ENCODE measurements at regions not wholly inside any gene's neighbourhood (a gene's known extent, or its start where the extent isn't known, plus 50 kb on each side); places are given as distances from the start of the nearest gene placed in this dataset.

DNA sequence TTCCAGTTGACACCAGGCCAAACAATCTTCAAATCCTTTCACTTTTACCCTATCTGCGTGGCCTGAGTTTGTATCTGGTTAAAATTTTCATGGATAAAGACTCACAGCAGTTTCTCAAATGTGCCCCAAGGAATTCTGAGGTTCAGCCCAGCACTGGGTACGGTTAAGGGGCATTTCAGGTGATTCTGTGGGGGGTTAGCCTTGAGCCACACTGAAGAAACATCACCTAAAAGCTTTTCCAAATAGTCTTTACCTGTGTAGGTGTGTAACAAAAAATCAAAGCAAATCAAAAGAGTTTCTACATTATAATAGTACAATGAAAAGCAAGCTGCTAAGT is 83.8 kb upstream of the DNAJC1 start:
- TF ChIP-seq, protein P1, sequence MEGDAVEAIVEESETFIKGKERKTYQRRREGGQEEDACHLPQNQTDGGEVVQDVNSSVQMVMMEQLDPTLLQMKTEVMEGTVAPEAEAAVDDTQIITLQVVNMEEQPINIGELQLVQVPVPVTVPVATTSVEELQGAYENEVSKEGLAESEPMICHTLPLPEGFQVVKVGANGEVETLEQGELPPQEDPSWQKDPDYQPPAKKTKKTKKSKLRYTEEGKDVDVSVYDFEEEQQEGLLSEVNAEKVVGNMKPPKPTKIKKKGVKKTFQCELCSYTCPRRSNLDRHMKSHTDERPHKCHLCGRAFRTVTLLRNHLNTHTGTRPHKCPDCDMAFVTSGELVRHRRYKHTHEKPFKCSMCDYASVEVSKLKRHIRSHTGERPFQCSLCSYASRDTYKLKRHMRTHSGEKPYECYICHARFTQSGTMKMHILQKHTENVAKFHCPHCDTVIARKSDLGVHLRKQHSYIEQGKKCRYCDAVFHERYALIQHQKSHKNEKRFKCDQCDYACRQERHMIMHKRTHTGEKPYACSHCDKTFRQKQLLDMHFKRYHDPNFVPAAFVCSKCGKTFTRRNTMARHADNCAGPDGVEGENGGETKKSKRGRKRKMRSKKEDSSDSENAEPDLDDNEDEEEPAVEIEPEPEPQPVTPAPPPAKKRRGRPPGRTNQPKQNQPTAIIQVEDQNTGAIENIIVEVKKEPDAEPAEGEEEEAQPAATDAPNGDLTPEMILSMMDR (conservative IDR thresholded peaks at IDR 0.05; ENCODE audit: low read depth, low read length), result no peak
- TF ChIP-seq BHLHE40 (IDR thresholded peaks at IDR 0.05; ENCODE audit: low read depth, low read length) (no peak), POLR2A (IDR thresholded peaks at IDR 0.05; ENCODE audit: low read depth, low read length) (no peak), NFE2L2 (IDR thresholded peaks at IDR 0.05; ENCODE audit: low read depth, low read length) (no peak), MXI1 (IDR thresholded peaks at IDR 0.05; ENCODE audit: borderline replicate concordance, low read depth, low read length) (no peak), RCOR1 (IDR thresholded peaks at IDR 0.05; ENCODE audit: insufficient replicate concordance, low read length) (no peak), CEBPB (IDR thresholded peaks at IDR 0.05; ENCODE audit: low read depth, low read length) (no peak)

All from IMR-90 (cell line).